ENCODE measurements at regions not wholly inside any gene's neighbourhood (a gene's known extent, or its start where the extent isn't known, plus 50 kb on each side); places are given as distances from the start of the nearest gene placed in this dataset.

- Histone ChIP-seq H3K4me3 (ENCODE audit: low read depth in 1 of 5, low read length in 5 of 5) (no peak overlapping the region), H3K9ac (ENCODE audit: low read length in 5 of 5) (no peak overlapping the region), H3K9me3 (ENCODE audit: control insufficient read depth in 5 of 5, low read length in 5 of 5) (no peaks in the 10 kb centered on the region), H3K36me3 (ENCODE audit: control insufficient read depth in 5 of 5, insufficient read depth in 5 of 5, low read length in 5 of 5) (no peaks in the 10 kb centered on the region), H3K27me3 (ENCODE audit: control insufficient read depth in 5 of 5, insufficient read depth in 4 of 5, low read length in 5 of 5) (no peaks in the 10 kb centered on the region), H3K4me1 (ENCODE audit: control insufficient read depth in 5 of 5, insufficient read depth in 5 of 5, low read length in 5 of 5) (peaks cover 0 to 23% (median 5%) of the 10 kb centered on the region in 5 donors), H3K27ac (ENCODE audit: low read depth, low read length) (no peak overlapping the region)
These were observed 53.1 kb upstream of the HMCN1 start for GRCh38 chr1:185681034-185681633.

DNA sequence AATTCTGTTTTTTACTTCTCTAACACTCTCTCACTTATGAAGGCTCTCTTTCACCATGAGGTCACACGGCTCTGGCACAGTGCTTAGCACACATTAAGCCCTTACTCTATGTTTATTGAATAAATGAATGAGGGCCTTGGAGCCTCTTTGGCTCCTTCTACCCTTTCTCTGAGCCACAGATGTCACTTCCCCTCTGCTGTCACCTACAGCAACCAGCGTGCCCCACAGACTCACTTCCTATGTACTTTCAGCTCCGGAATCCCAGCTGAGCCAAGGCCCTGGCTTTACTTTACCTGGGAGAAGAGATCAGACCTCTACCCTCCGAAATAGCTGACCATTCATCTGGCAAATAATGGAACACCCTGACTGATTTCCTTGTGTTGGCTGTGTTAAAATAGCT lies 53.7 kb upstream of the HMCN1 start:
- H3K27ac ChIP-seq (ENCODE audit: low read depth, low read length), result peak overlapping the region; percentile 7
- H3K9me3 ChIP-seq (ENCODE audit: control insufficient read depth in 5 of 5, low read length in 5 of 5), result no peaks in the 10 kb centered on the region
- no peaks in the 10 kb centered on the region for H3K36me3 ChIP-seq (ENCODE audit: control insufficient read depth in 5 of 5, insufficient read depth in 5 of 5, low read length in 5 of 5)
- H3K4me3 ChIP-seq (ENCODE audit: low read depth in 1 of 5, low read length in 5 of 5), result no peak overlapping the region
- H3K27me3 ChIP-seq (ENCODE audit: control insufficient read depth in 5 of 5, insufficient read depth in 4 of 5, low read length in 5 of 5), result no peaks in the 10 kb centered on the region
- peaks cover 0 to 23% (median 5%) of the 10 kb centered on the region in 5 donors for H3K4me1 ChIP-seq (ENCODE audit: control insufficient read depth in 5 of 5, insufficient read depth in 5 of 5, low read length in 5 of 5)
- H3K9ac ChIP-seq (ENCODE audit: low read length in 5 of 5), result no peak overlapping the region

DNA sequence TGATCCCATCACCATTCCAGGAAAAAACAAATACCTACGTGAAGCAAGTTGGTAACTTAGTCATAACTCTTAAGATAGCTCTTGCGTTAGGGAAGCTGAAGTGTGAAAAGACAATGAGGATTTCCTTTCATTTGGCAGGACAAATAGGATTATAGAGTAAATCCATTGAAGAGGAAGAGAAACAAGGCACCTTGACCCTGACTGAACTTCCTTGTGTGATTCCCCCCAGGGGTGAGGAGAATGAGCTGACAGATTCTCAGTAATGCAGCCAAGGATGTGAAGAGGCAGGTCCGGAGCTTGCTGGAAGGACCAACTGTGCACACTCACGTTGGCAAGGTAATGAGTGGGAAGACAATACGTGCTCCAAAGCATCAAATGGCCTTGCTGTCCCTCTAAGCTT lies 55.0 kb upstream of the HMCN1 start:
- H3K9ac ChIP-seq (ENCODE audit: low read length in 5 of 5), result no peak overlapping the region
- no peaks in the 10 kb centered on the region for H3K9me3 ChIP-seq (ENCODE audit: control insufficient read depth in 5 of 5, low read length in 5 of 5)
- H3K27me3 ChIP-seq (ENCODE audit: control insufficient read depth in 5 of 5, insufficient read depth in 4 of 5, low read length in 5 of 5), result no peaks in the 10 kb centered on the region
- H3K36me3 ChIP-seq (ENCODE audit: control insufficient read depth in 5 of 5, insufficient read depth in 5 of 5, low read length in 5 of 5), result no peaks in the 10 kb centered on the region
- no peak overlapping the region for H3K4me3 ChIP-seq (ENCODE audit: low read depth in 1 of 5, low read length in 5 of 5)
- peak overlapping the region; percentile 7 for H3K27ac ChIP-seq (ENCODE audit: low read depth, low read length)
- peaks cover 0 to 36% (median 5%) of the 10 kb centered on the region in 5 donors for H3K4me1 ChIP-seq (ENCODE audit: control insufficient read depth in 5 of 5, insufficient read depth in 5 of 5, low read length in 5 of 5)

DNA sequence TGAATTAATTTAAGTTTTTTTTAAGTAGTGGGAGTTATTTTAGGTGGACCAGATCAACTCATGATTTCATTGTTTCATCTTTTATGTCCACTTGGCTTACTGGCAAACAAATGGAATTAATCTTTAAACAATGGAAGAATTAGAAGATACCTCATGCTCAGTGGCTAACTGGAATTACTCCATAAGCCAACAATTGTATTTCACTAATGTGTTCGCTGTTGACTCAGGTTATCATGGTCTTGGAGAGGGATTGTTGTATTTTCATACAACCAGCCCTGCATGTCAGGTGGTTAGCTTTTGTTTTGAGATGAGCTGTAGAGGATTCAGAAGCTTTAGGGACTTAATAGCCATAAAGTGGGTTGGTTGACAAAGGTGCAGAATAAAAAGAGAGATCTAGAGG lies 57.2 kb upstream of the HMCN1 start:
- no peaks in the 10 kb centered on the region for H3K27me3 ChIP-seq (ENCODE audit: control insufficient read depth in 5 of 5, insufficient read depth in 4 of 5, low read length in 5 of 5)
- H3K4me3 ChIP-seq (ENCODE audit: low read depth in 1 of 5, low read length in 5 of 5), result no peak overlapping the region
- H3K9ac ChIP-seq (ENCODE audit: low read length in 5 of 5), result no peak overlapping the region
- no peaks in the 10 kb centered on the region for H3K9me3 ChIP-seq (ENCODE audit: control insufficient read depth in 5 of 5, low read length in 5 of 5)
- peaks cover 0 to 52% (median 10%) of the 10 kb centered on the region in 5 donors for H3K4me1 ChIP-seq (ENCODE audit: control insufficient read depth in 5 of 5, insufficient read depth in 5 of 5, low read length in 5 of 5)
- no peak overlapping the region for H3K27ac ChIP-seq (ENCODE audit: low read depth, low read length)
- no peaks in the 10 kb centered on the region for H3K36me3 ChIP-seq (ENCODE audit: control insufficient read depth in 5 of 5, insufficient read depth in 5 of 5, low read length in 5 of 5)

- Histone ChIP-seq H3K4me3 (ENCODE audit: low read depth in 1 of 5, low read length in 5 of 5) (no peak overlapping the region), H3K36me3 (ENCODE audit: control insufficient read depth in 5 of 5, insufficient read depth in 5 of 5, low read length in 5 of 5) (no peaks in the 10 kb centered on the region), H3K4me1 (ENCODE audit: control insufficient read depth in 5 of 5, insufficient read depth in 5 of 5, low read length in 5 of 5) (peaks cover 2 to 41% (median 8%) of the 10 kb centered on the region in 5 donors), H3K9me3 (ENCODE audit: control insufficient read depth in 5 of 5, low read length in 5 of 5) (no peaks in the 10 kb centered on the region), H3K9ac (ENCODE audit: low read length in 5 of 5) (no peak overlapping the region), H3K27ac (ENCODE audit: low read depth, low read length) (peak overlapping the region; percentile 64), H3K27me3 (ENCODE audit: control insufficient read depth in 5 of 5, insufficient read depth in 4 of 5, low read length in 5 of 5) (no peaks in the 10 kb centered on the region)
These were observed 60.0 kb upstream of the HMCN1 start for GRCh38 chr1:185674201-185674600.

- no peaks in the 10 kb centered on the region for H3K9me3 ChIP-seq (ENCODE audit: control insufficient read depth in 5 of 5, low read length in 5 of 5)
- H3K9ac ChIP-seq (ENCODE audit: low read length in 5 of 5), result no peak overlapping the region
- H3K4me1 ChIP-seq (ENCODE audit: control insufficient read depth in 5 of 5, insufficient read depth in 5 of 5, low read length in 5 of 5), result peaks cover 2 to 41% (median 8%) of the 10 kb centered on the region in 5 donors
- H3K4me3 ChIP-seq (ENCODE audit: low read depth in 1 of 5, low read length in 5 of 5), result no peak overlapping the region
- no peaks in the 10 kb centered on the region for H3K36me3 ChIP-seq (ENCODE audit: control insufficient read depth in 5 of 5, insufficient read depth in 5 of 5, low read length in 5 of 5)
- H3K27ac ChIP-seq (ENCODE audit: low read depth, low read length), result peak overlapping the region; percentile 38
- H3K27me3 ChIP-seq (ENCODE audit: control insufficient read depth in 5 of 5, insufficient read depth in 4 of 5, low read length in 5 of 5), result no peaks in the 10 kb centered on the region
These were observed 61.4 kb upstream of the HMCN1 start for GRCh38 chr1:185672719-185673360.

GRCh38 chr1:185670187-185670627 lies 64.0 kb upstream of the HMCN1 start:
- H3K4me3 ChIP-seq (ENCODE audit: low read depth in 1 of 5, low read length in 5 of 5), result no peak overlapping the region
- H3K4me1 ChIP-seq (ENCODE audit: control insufficient read depth in 5 of 5, insufficient read depth in 5 of 5, low read length in 5 of 5), result peaks cover 2 to 34% (median 8%) of the 10 kb centered on the region in 5 donors
- no peaks in the 10 kb centered on the region for H3K27me3 ChIP-seq (ENCODE audit: control insufficient read depth in 5 of 5, insufficient read depth in 4 of 5, low read length in 5 of 5)
- no peak overlapping the region for H3K9ac ChIP-seq (ENCODE audit: low read length in 5 of 5)
- H3K9me3 ChIP-seq (ENCODE audit: control insufficient read depth in 5 of 5, low read length in 5 of 5), result no peaks in the 10 kb centered on the region
- no peak overlapping the region for H3K27ac ChIP-seq (ENCODE audit: low read depth, low read length)
- no peaks in the 10 kb centered on the region for H3K36me3 ChIP-seq (ENCODE audit: control insufficient read depth in 5 of 5, insufficient read depth in 5 of 5, low read length in 5 of 5)

DNA sequence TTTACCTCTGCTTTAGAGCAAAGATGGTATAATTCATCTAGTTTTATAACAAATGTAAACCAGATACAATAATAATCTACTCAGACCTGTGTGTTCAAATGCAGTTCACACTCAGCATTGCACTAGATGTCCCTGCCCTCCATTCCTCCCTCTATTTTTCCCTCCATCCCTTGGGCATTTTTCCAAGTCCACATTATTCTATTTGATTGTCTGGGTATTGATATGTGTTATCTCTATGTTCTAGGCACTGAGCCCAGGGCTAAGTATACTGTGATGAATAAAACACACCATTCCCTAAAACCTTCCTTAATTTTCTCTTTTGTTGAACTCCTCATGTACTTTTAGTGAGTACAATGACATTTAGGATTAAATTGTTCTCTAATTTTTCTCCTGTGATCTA lies 66.2 kb upstream of the HMCN1 start:
- H3K9me3 ChIP-seq (ENCODE audit: control insufficient read depth in 5 of 5, low read length in 5 of 5), result no peaks in the 10 kb centered on the region
- no peak overlapping the region for H3K4me3 ChIP-seq (ENCODE audit: low read depth in 1 of 5, low read length in 5 of 5)
- no peaks in the 10 kb centered on the region for H3K36me3 ChIP-seq (ENCODE audit: control insufficient read depth in 5 of 5, insufficient read depth in 5 of 5, low read length in 5 of 5)
- no peak overlapping the region for H3K9ac ChIP-seq (ENCODE audit: low read length in 5 of 5)
- H3K4me1 ChIP-seq (ENCODE audit: control insufficient read depth in 5 of 5, insufficient read depth in 5 of 5, low read length in 5 of 5), result peaks cover 0 to 13% (median 8%) of the 10 kb centered on the region in 5 donors
- H3K27ac ChIP-seq (ENCODE audit: low read depth, low read length), result no peak overlapping the region
- no peaks in the 10 kb centered on the region for H3K27me3 ChIP-seq (ENCODE audit: control insufficient read depth in 5 of 5, insufficient read depth in 4 of 5, low read length in 5 of 5)

DNA sequence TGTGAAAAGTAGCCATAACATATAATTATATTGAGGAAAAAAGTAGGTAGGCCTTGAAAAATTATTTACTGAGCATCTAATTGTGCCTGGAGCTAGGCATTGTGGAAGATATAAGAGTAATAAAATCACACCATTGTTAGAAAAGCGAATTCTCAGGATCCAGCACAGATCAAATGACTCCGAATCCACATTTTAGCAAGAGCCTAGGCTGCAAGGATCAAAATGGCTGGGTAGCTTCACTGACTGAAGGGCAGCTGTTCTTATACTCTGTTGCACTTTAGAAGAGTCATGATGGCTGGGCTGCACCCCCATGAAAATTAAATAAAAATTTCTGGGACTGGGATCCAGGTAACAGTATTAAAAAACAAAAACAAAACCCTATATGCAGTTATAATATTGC lies 67.6 kb upstream of the HMCN1 start:
- Histone ChIP-seq H3K27me3 (ENCODE audit: control insufficient read depth in 5 of 5, insufficient read depth in 4 of 5, low read length in 5 of 5) (no peaks in the 10 kb centered on the region), H3K4me3 (ENCODE audit: low read depth in 1 of 5, low read length in 5 of 5) (no peak overlapping the region), H3K27ac (ENCODE audit: low read depth, low read length) (no peak overlapping the region), H3K9me3 (ENCODE audit: control insufficient read depth in 5 of 5, low read length in 5 of 5) (no peaks in the 10 kb centered on the region), H3K4me1 (ENCODE audit: control insufficient read depth in 5 of 5, insufficient read depth in 5 of 5, low read length in 5 of 5) (peaks cover 0 to 8% (median 4%) of the 10 kb centered on the region in 5 donors), H3K36me3 (ENCODE audit: control insufficient read depth in 5 of 5, insufficient read depth in 5 of 5, low read length in 5 of 5) (no peaks in the 10 kb centered on the region), H3K9ac (ENCODE audit: low read length in 5 of 5) (no peak overlapping the region)

- H3K4me1 ChIP-seq (ENCODE audit: control insufficient read depth in 5 of 5, insufficient read depth in 5 of 5, low read length in 5 of 5), result no peaks in the 10 kb centered on the region
- no peaks in the 10 kb centered on the region for H3K9me3 ChIP-seq (ENCODE audit: control insufficient read depth in 5 of 5, low read length in 5 of 5)
- no peak overlapping the region for H3K27ac ChIP-seq (ENCODE audit: low read depth, low read length)
- H3K27me3 ChIP-seq (ENCODE audit: control insufficient read depth in 5 of 5, insufficient read depth in 4 of 5, low read length in 5 of 5), result no peaks in the 10 kb centered on the region
- no peaks in the 10 kb centered on the region for H3K36me3 ChIP-seq (ENCODE audit: control insufficient read depth in 5 of 5, insufficient read depth in 5 of 5, low read length in 5 of 5)
- H3K9ac ChIP-seq (ENCODE audit: low read length in 5 of 5), result no peak overlapping the region
- H3K4me3 ChIP-seq (ENCODE audit: low read depth in 1 of 5, low read length in 5 of 5), result no peak overlapping the region
These were observed 70.4 kb upstream of the HMCN1 start for GRCh38 chr1:185663771-185664296.
